HEK293T (cell line): ENCODE measurements at regions not wholly inside any gene's neighbourhood (a gene's known extent, or its start where the extent isn't known, plus 50 kb on each side); places are given as distances from the start of the nearest gene placed in this dataset.

Experiments
- FOXK2 ChIP-seq: fragments of 450-650 bp; IDR thresholded peaks from 2 replicates; pipeline ENCODE4 v1.6.1; 2016; ENCODE audit warnings: mild to moderate bottlenecking
- FOXM1 ChIP-seq: fragments of 450-650 bp; IDR thresholded peaks from 2 replicates; pipeline ENCODE4 v1.6.1; 2017; ENCODE audit warnings: mild to moderate bottlenecking, borderline replicate concordance
- HDGF ChIP-seq: fragments of 450-650 bp; IDR thresholded peaks from 2 replicates; pipeline ENCODE4 v1.6.1; 2017; ENCODE audit warnings: antibody characterized with exemption, borderline replicate concordance
- TARDBP ChIP-seq: fragments of 450-650 bp; IDR thresholded peaks from 2 replicates; pipeline ENCODE4 v1.6.1; 2016

GRCh38 chr7:35900651-35901050 is 99.8 kb downstream of the SEPTIN7 start:
- TF ChIP-seq FOXM1 = no peak
- TF ChIP-seq HDGF = no peak
- no peak for TF ChIP-seq FOXK2
- TF ChIP-seq TARDBP = no peak
